ENCODE measurements at regions not wholly inside any gene's neighbourhood (a gene's known extent, or its start where the extent isn't known, plus 50 kb on each side); places are given as distances from the start of the nearest gene placed in this dataset.
"Not testable (repeated sequence)": the region's sequence is repeated elsewhere in the genome, so short reads cannot be mapped to it uniquely, and the experiment has no call there.

DNA sequence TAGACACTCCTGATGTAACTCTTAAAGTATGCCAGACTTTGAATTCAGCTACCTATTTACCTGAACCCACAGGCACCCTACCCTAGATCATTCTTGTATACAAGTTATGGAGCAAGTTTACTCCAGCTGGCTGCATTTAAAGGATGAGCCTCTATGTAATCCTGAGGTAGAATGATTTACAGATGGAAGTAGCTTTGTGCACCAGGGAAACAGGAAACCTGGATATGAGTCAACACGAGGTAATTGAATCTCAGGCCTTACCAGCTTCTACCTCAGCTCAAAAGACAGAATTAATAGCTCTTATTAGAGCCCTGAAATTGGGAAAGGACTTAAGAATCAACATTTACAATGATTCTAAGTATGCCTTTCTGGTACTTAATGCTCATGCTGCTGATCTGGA lies 119.8 kb downstream of the AGTR2 start:
- no peak for DNase-seq (ENCODE audit: low spot score)

DNA sequence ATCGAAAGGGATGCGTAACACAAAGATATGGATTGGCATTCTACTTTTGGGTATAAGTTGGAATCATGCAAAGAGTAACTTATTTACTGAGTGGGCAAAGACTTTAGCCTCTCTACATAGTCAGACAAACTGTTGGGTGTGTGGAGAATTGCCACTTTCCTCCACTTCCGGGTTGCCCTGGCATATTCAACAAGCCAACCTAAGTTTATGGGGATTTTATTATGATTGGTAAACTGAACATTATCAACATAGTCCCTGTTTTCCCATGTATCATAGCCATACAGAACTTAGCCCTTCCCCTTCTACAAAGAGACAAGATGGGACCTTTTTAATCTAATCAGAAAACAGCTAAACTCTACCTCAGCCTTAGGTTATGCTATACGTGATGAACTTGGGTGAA lies 121.6 kb downstream of the AGTR2 start:
- no peak for DNase-seq (ENCODE audit: low spot score)

DNA sequence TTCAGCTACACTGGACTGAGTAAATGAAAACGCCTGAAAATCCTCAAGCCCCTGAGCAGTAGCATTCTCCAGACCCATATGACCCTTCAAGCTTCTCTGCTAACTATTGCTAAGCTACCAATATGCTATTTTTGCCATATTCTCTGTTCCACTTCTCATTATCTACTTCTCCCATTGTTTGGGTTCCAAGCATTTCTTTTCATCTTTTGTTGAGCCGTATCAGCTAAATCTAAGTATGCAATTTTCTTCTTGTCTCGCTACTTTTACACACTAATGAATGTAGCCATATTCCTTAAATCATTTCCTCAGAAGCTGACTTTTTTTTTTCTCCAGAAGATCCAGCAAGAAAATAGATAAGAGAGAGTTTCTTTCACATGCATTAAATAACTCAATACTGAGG lies 128.4 kb downstream of the AGTR2 start:
- DNase-seq (ENCODE audit: low spot score), result no peak

DNA sequence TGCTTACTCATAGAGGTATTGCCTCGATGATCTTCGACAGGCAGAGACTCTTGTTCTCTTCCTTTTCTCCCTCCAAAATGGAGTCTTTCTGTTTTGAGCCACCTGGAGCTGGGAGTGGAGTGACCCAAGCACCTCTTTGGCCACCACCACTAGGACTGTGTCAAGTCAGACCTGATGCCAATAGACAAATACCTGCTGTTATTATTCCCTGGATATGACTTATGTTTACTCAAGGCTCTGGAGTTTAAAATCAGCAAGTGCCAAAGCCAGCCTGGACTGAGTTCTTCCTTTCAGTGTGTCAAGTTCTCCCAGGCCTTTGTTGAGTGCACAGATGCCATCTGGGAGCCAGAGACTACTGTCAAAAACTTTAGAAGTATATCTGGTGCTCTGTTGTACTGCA lies 130.2 kb upstream of the SLC6A14 start:
- no peak for DNase-seq (ENCODE audit: low spot score)

DNA sequence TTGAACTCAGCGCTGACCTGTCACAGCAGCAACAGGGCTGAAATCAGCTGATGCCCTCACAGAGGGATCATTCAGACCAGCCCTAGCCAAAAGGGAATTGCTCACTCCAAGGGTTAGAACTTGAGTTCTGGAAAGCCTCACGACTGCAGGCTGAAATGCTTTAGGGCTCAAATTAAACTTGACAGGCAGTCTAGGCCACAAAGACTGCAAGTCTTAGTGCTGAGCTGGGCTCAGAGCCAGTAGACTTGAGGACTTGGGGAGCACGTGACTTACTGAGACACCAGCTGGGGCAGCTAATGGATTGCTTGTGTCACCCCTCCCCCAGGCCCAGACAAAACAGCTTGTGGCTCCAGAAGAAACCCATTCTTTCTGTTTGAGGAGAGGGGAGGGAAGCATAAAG lies 119.0 kb upstream of the SLC6A14 start:
- no peak for DNase-seq (ENCODE audit: low spot score)

DNA sequence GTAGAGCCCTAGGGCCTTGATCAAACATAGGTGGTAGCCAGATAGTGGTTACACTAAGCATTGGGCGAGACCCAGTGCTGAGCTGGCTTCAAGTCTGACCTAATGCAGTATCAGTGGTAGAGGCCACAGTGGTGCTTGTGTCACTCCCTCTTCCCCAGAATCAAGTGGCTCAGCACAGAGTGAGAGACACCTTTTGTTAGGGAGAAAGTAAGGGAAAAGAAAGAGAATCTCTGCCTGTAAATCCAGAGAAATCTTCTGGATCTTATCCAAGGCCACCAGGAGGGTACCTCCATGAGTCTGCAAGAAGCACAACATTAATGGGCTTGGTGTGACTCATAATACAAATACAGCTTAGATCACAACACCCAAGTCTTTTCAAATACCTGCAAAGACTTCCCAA lies 117.7 kb upstream of the SLC6A14 start:
- peak; percentile 10 for DNase-seq (ENCODE audit: low spot score)

DNA sequence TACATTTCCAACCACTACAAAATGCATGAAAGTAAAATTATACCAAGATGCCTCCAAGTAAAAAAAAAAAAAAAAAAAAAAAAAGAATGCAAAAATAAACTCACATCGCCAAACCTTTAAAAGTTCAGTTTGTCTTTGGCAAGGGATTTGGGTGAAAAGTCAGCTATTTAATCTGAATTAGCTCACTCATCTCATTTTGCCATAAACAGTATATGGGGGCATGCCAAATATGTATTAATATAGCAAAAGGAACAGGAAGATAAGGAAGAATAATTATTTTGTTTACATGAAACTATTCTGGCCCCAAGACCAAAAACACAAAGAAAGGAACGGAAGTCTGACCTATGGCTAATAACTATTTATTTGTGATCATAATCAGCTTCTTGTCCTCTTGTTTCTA lies 114.7 kb upstream of the SLC6A14 start:
- DNase-seq (ENCODE audit: low spot score), result no peak

DNA sequence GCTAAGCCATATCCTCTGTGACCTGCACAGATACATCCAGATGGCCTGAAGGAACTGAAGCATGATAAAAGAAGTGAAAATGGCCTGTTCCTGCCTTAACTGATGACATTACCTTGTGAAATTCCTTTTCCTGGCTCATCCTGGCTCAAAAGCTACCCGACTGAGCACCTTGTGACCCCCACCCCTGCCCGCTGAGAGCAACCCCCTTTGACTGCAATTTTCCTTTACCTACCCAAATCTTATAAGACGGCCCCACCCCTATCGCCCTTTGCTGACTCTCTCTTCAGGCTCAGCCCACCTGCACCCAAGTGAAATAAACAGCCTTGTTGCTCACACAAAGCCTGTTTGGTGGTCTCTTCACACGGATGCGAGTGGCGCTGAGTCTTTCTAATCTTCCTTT lies 104.4 kb upstream of the SLC6A14 start:
- DNase-seq (ENCODE audit: low spot score), result not testable (repeated sequence)

DNA sequence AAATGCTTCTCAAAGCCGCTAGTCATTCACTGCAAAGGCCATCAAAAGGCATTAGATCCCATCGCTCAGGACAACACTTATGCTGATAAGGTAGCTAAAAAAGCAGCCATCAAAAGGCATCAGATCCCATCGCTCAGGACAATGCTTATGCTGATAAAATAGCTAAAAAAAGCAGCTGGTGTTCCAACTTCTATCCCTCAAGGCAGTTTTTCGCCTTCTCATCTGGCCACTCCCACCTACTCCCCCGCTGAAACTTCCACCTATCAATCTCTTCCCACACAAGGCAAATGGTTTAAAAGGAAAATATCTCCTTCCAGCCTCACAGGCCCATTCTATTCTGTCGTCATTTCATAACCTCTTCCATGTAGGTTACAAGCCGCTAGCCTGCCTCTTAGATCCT lies 101.6 kb upstream of the SLC6A14 start:
- DNase-seq (ENCODE audit: low spot score), result not testable (repeated sequence)

DNA sequence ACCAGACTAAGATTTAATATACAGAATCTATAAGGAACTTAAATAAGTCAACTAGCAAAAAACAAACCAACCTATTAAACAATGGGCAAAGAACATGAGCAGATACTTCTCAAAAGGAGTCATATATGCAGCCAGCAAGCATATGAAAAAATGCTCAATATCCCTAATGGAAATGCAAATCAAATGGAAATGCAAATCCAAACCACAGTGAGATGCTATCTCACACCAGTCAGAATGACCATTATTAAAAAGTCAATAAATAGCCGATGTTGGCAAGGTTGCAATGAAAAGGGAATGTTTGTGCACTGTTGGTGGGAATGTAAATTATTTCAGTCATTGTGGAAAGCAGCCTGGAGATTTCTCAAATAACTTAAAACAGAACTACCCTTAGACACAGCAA lies 97.0 kb upstream of the SLC6A14 start:
- DNase-seq (ENCODE audit: low spot score), result no peak

DNA sequence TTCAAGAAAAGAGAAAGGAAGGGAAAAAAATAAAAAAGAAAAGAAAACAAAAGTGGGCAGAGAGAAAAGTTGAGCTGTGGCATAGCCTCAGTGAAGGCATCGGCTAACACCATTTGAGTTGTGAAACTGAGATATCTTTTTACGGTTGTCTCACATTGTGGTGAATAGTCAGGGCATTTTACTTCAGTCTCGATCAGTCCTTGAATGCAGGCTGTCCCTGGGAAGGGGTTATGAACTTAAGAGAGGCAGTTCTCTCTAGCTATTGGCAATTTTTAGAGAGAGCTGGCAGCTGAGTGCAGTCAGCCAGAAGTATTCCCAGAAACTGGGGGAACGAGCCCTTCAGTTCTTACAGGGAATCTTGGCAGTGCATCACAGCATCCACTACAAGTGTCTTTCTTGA lies 93.5 kb upstream of the SLC6A14 start:
- no peak for DNase-seq (ENCODE audit: low spot score)

DNA sequence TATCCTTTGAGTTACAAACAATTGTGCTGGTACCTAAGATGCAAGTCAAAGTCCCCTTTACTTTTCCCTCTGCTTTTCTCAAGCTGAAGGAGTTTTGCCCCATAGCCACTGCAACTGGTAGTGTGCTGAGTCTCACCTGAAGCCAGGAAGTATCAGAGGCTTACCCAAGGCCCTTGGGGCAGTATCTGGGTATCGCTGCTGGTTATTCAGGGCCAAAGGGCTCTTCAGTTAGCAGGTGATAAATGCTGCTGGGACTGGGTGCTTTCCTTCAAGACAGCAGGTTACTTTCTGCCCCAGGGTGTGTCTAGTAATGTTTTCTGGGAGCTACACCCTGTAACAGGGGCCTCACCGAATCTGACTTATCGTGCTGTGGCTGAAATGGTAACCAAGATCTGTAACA lies 90.4 kb upstream of the SLC6A14 start:
- no peak for DNase-seq (ENCODE audit: low spot score)

DNA sequence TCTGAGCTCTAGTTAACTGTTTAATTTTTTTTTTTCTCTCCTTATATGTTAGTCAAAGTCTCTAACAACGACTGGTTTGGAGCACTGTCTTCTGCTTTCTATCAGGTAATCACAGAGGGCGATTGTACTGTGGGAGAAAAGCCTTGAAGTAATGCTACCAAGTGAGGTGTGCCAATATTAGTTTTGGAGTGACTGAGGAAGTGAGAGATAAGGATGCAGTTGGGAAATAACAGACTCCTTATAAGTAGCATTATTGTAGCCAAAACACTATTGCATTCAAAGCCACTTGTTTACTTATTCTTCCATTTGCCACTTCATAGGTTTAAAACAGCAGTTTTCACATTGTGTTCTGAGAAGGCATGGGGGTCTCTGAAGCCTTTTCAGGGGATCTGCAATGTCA lies 79.1 kb upstream of the SLC6A14 start:
- no peak for DNase-seq (ENCODE audit: low spot score)

DNA sequence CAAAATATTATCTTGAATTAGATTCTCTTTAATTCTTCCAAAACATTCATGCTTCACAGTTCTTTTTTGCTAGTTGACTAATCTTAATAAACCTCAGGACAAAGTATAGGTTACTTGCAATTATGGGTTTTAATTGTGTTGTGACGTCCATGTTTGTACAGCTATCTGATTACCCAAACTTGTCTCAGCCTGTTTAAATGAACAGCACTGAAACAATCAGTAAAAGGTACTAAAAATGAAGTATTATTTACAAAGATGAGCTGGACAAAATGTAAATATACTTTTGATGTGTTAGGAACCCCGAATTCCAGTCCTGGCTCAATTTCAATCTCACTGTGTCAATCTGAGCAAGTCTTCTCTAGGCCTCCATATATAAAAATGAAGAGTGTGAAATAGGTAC lies 57.4 kb upstream of the SLC6A14 start:
- no peak for DNase-seq (ENCODE audit: low spot score)

DNA sequence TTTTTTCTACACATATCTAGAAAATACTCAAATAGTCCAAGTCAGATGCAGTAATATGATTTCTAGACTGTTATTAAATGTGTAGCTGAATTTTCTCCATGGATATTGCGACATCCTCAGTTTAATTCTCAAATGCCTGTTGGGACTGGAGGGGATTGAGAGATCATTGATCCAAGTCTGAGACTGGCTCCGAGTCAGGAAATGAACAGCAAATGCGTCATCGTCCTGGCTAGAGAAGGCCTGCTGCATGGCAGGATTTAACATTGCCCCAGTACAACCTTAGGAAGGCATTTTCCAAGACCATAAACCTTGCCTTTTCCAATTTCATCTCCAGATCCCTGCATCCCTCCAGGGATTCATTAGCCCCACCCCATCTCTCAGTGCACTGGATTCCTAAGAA lies 56.6 kb upstream of the SLC6A14 start:
- no peak for DNase-seq (ENCODE audit: low spot score)

DNA sequence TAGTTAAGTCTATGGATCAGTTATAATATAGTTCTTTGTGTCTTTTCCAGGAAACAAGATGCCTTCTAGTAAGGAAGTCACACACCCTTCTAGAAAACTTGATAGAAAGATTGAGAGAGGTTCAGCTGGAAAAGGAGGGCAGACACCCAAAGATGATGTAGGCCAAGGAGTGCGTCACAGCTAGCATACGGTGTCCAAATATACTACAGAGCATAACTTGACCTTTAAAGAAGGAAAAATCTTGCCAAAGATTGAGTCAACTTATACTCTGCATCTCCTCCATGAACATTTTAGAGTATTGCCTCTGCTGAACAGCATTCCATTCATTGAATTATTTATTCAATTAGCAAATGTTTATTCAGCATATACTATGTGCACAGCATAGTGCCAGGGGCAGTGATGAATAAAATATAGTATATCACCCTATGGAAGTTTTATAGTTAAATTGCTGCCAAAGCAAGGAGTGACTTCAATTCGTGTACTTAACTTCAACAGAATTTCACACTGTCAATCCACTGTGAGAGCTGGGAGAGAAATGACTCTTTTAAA lies 51.9 kb upstream of the SLC6A14 start:
- DNase-seq (ENCODE audit: low spot score), result no peak

All from LoVo (cell line).